ENCODE measurements at regions not wholly inside any gene's neighbourhood (a gene's known extent, or its start where the extent isn't known, plus 50 kb on each side); places are given as distances from the start of the nearest gene placed in this dataset.

DNA sequence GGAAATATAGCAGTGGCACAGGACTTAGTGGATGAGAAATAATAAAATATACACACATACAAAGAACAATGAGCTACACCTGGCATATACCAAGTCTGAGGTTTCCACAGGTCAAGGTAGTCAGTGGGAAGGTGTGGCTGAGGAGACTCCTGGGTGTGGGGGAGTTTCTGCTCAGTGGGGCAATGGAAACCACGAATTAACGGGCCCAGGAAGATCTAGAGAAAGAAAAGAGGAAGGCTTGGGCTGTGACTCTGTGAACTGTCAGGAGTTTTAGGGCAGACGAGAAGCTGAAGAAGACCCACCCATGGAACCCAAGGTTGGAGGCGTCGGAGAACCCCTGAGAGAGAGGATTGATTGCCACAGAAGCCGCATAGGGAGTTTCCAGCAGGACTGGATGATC lies 196.5 kb downstream of the HERPUD2 start:
- no peak for DNase-seq

DNA sequence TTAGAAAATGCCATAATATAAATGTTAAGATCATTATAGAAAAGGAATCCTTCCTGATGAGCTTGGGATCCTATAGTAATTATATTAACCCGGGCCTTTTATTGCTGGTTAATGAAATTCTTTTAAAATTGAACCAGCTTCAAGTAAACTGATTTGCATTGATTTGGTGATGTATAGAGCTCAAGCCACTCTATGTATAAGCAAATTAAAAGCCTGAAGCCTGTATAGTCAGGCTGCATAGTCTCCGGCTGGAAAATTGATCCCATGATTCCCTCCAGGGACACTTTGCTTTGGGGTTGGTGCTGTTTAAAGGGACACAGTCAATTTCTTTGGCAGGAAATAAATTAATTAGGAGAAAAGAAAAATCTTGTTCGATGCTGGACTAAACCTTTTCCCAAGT lies 199.1 kb downstream of the HERPUD2 start:
- DNase-seq: no peak

DNA sequence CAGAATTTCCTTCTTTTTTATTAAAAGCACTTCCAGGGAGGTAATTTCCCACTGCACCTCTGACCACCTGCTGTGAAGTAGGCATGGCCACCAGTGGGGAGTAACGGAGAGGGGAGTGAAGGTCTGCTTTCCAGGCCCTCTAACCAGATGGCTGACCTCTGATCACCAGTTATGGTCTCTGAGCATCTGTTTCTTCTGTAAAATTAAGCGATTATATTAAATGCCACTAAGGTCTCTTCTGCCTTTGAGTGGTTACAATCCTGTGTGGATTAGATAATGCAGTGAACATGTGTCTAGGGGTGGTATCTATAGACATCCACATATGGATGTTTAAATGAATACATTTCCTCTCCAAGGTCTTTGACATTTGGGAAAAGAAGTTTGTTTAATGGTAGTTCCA lies 199.6 kb downstream of the HERPUD2 start:
- DNase-seq: no peak

DNA sequence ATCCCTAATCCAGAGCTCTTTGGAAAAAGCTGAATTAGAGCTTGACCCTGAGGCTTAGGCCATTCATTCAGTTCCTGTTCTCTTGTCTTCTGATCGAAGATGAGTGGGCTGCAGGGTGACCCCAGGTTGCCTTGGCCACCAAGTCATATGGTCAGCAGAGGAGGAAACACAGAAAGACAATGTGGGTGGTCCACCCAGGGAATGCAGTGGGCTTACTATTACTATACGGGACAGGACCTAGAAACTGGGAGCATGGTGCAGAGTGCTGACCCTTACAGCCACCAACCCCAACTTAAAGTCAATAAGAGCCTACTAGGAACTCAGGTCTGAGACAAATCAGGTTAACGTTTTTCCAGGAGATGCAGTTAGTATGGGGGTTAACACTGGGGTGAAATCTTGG lies 200.5 kb downstream of the HERPUD2 start:
- no peak for DNase-seq

DNA sequence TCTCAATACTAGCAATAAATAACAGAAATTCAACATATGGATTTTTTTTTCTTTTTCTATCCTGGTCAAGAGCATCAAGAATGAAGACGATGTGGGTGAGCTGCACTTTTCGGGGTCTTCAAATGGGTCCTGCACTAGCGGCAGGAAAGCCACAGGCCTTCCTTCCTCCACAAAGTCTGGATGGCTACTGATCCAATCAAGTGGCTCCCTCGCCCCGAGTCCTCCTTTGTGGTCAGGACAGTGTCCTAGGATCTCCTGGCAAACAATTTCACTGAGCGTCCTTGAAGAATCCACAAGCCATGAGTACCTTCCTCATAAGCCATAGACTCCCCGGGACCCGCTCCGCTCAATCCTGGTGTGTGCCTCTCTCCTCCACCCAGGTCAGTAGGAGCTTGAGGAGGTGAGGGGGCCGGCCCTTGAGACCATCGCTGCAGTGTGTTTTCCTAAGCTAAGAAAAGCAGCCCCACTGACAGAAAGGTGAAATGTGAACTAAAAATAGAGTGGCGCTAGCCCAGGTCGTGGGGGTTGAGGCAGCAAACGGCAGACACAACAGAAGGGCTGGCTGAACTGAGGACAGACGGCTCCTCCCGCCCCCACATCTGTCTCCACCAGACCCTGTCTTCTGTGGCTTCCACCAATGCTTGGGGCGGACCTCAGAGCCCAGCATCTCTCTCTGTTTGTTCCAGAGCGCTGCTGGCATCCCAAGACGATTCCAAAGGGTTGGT lies 202.3 kb downstream of the HERPUD2 start:
- DNase-seq: peak; percentile 39

DNA sequence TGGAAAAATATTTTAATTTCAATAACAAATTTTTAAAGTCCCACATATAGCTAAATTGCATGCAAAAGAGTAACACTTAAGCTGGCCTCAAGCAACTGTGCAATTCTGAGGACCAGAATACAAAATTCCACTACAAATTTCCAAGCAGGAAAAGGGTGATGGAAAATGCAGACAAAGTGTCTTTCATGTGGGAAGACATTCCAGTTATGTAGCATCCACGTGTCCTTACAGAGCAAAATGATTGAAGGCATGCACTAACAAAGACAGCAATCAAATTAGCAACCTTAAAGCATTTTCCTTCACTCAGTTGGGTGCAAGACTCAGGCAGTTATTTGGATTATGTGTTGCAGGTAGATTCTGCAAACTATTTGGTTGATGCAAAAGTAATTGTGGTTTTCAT lies 203.7 kb downstream of the HERPUD2 start:
- DNase-seq: no peak

DNA sequence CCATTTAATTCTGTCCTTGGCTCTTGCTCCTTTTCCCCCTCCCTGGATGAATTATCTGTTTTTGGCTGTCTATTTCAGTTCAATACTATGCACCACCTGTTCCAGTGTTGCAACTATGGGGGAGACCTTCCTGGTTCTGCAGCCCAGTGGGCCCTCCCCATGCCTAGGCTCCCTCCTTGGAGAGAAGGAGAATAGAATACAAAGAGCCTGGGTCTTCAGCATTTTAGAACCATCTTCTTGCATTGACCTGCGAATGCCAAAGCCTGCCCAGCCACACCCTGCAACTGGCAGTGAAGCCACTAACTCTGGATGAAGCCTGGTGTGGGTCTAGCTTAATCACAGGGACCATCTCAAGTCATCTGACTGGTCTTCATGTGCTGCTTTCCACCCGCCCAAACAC lies 207.1 kb downstream of the HERPUD2 start:
- DNase-seq: no peak

DNA sequence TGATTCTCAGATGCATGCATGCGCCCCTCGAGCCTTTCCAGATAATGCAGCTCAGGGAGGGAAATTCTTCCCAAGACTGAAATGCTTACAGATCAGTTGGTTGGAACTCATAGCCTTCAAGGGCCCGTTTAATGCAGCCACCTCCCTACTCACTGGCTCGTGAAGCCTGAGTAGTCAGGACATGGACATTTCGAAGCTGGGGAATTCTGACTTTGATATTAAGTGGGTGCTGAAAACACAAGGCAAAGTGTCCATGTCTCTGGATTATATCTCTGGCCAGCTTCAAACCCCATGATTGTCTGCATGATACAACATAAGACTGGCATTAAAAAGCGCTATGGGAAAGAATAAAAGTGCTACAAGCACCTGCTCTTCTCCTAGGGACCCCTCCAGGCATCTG lies 207.5 kb downstream of the HERPUD2 start:
- no peak for DNase-seq

DNA sequence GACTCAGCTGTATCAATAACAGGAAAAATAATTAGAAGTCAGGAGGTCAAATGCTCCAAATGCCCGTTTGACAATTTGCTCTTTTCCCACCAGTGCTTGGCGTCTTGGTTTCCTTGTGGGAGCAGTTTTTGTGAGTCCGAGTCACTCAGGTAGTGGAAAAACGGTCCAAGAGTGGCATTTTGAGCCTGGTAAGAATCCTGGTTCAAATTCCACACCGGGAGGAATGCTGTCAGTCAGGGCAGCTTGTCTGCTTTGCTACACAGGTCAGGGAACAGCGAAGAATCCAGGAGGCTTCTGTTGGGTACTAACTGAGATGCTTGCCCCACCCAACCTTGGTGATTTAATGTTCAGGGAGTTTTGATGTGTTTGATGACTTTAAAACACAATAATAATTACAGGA lies 209.5 kb downstream of the HERPUD2 start:
- no peak for DNase-seq

DNA sequence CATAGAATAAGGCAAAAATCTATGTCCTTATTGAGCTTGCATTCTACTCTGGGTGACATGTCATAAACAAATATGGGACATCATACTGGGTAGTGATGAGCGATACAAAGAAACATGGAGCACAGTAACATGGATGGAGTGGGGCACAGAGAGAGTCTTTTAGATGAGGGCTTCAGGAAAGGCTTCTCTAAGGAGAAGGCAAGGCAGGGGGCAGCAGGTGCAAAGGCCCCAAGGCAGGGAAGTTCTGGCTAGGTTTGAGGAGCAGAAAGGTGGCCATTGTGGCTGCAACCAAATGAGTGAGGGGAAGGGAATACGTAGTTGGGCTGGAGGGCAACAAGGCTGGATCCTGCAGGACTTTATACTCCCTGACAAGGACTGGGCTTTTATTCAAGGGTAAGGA lies 211.4 kb downstream of the HERPUD2 start:
- DNase-seq: no peak

DNA sequence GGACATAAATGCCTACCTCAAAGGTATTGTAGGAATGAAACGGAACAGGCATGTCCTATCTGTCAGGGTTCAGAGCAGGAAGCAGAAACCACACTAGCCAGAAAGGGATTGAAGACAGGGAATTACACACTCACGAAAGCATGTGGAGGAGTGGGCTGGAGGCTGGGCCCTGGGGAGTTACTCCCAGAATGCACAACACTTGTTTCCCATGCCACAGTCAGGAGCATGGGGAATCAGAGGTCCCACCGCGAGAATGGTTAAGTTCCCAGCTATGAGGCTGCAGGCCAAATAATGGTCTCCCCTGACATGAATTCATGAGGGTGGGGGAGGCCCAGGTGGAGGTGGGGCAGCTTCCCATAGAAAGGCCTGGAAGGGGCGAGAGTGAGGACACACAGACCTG lies 212.7 kb downstream of the HERPUD2 start:
- DNase-seq: no peak

DNA sequence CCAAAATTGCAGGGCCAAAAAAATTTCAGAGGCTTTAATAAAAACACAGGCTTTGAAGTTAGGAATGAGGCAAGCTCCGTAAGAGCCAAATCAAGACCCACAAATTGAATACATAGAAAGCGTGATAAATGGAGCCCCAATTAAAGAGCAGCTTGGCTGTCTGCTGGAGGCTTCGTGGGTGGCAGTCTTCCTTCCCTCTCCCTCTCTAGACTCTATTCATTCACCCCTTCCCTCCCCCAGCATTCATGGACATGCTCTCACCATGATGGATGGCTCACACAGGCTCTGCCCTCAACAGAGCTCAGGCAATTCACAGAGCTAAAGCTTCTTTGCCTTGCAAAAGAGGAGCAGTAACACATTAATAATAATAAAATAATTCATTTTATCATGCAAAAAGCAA lies 214.1 kb downstream of the HERPUD2 start:
- DNase-seq: no peak

DNA sequence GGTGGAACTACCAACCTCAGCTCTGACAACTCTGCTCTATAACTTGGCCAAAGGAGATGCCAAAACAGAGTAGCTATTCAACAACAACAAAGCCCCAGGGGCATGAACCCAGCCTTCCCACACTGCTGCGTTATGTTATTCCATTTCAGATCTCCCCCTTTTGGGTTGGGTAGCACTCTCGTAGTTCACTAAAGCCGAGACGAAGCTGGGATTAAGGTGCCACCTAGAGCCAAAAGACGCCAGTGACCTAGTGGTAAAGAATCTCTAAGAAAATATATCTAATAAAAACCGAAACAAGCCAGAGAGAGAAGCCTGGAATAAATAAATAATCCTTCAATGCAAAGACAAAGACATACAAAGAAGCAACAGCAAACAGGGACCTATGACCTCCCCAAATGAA lies 217.3 kb downstream of the HERPUD2 start:
- no peak for DNase-seq

DNA sequence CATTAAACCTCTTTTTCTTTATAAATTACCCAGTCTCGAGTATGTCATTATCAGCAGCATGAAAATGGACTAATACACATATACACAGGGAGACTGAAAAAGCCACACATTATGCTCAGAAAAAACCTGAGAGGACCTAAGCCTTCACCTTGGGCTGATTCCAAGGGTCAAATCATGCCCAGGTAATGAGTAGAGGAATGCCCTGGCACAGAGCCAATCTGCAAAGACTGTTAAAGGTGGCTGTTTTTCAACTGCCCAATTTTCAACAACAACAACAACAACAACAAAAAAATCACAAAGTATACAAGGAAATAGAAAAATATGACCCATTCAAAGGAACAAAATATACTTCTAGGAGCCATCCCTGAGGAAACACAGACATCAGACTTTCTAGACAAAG lies 220.2 kb upstream of the TBX20 start:
- DNase-seq: no peak

DNA sequence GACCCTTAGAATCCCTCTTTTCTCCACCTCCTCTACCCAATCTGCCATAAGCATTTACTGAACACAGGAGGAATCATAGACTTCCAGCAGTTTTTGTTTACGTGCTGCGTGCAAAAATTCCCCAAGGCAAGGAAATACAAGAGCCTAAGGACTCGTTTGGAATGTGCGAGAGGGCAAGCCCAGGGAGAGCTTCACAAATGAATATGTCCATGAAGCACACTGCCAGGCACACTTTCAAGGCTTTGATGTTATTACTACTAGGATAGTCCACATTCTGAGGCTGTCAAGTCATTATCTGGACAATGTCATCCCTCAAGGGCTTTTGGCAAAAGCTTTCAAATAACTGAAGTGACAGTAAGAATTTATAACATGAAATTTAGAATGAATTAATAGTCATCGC lies 214.7 kb upstream of the TBX20 start:
- DNase-seq: no peak

DNA sequence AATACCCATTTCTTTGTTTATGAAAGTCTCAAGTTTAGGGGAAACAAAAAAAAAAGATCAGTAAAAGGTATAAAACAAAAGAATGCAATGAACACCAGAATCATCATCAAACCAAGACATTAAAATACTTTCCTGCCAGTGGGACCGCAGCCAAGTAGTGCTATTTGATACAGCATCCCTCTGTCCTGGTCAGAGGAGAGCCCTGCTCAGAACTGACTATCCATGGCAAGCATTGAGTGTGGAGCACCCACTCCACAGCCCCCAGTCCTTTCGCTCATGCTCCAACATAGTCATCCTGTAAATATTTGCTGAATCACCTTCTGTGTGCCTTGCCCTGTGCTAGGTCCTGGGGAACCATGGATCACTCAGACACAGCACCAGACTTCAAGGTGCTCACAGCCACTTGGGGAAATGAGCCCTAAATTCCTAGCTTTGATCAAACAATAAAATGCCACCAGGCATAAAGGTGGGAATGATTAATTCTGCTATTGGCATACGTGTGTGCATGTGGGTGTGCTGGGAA lies 213.6 kb upstream of the TBX20 start:
- peak; percentile 29 for DNase-seq

DNA sequence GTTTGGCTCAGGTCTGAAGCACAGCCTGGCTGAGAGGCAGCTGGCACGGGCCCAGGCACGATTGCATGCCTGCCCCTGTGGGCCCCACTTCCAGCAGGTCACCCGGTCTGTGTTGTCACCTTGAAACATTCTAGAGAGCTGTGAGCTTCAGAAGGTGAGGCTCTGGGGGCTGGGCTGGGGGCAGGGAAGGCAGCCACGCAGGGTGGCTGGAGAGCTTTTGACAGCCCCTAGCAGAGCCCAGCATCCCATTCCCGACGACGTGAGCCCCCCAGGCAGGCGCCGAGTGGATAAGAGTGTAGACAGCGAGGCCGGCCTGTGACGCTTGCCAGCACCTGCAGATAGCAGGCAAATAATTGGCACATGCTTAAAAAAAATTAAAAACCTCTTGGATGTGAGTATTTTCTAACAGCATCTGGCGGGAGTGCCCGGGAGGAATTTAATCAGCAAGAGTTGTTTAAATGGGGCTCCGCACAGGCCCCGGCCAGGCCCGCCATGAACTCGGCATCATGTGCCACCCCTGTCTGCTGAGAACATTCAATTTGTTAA lies 212.0 kb upstream of the TBX20 start:
- peak; percentile 93 for DNase-seq

DNA sequence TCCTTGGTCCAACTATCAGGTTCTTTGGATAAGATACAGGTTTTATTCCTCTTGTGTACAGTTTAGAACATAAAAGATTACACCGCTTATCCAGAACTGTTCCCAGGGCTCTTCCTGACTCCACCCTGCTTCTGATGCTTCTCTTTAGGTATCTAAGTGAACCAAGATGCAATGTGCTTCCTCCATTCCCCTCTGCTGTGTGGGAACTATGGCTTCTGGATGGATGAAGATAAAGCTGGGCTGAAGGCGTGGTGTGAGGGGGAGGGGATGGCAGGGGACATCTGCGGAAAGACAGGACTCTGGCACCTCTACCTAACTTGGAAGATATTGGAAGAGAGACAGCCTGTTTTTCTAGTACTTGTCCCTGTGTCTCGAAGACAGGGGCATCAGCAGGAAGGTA lies 209.9 kb upstream of the TBX20 start:
- DNase-seq: no peak

DNA sequence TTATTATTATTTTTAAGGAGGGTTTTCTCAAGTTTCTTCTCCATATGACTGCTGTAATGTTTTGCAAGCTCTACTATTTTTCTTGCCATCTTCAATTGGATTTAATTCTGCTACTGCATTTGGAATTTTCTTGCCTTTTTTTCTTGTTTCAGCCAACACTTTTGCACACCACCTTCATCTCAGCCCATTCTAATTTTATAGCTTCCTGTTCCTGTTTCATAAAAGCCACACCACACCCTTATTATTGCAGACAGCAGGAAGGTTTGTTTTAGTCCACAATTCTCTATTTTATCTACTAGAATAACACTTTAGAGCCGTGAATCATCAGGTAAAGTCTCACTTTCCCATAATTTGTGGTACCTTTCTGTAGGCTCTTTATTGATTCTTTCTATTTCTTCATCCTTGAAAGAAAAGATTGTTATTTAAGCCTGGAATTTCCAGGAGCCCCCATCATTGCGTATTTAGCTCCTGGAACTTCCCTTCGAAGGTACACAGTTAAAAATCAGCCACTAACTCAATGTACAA lies 209.3 kb upstream of the TBX20 start:
- DNase-seq: no peak

DNA sequence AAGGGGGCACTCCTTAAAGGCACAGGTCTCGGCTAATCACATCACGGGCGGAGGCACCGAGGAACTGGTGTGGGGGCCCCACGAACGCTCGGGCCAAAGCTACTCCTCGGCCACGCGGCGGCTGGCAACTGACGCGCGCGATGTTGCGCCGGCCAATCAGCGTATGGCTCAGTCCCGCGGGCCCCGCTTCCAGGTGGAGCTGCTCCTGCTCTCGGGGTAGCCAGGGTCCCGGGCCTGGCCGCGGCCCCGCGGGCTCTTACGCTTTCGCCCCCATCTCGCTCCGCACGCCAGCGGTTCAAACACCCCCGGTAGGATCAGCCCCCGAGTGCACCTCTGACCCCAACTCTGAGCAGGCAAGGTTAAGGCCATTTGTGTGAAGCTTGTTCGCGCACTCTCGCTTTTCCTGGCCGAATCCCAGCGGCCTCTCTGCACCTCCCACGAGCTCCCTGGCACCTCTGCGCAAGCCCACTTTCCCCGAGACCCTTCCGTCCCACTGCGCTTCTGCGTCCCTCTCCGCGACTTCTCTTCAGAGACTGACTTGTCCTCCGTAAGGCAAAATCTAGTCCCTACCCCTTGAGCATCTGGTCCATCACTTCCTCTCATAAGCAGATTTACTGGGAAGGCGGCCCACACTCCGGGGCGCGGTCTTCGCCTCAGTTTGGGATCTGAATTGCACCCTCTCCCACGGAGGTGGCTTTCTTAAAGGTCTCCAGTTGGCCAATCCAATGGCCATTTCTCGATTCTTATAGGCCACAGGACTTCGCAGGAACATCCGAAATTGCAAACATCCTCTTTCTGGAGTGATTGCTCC lies 200.9 kb upstream of the TBX20 start:
- no peak for DNase-seq

DNA sequence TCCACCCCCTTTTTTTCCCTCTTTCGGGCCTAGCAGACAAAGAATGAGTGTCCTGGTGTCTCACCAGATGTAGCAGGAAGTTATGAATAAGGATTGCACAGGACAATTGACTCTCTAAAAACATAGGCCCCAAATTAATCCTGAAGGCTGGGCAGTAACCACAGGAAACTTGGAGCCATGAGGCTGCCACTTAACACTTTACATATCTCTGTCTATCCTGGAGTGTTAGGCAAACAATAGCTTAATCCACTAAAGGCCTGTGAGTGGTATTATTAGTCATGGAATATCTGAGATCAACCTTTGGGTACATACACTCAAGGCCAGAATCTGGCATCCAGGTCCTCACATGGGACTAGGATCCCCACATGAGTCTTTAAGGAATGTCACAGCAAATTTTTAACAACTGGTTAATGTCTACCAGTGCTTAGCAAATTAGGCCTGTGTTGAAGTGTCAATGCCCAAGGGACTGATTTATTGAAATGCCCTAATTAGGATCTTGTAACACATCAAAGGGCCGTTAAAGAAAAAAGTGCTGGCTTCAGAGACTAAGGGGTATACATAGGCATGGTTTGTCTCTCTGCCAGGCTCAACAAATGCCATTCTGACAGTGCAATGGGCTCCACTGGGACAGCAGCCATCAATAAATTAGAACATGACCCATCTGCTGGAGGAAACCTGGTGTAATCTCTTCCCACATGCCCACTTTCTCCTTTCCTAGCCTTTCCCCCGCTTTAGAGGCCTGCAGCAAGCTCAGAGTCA lies 196.7 kb upstream of the TBX20 start:
- peak; percentile 50 for DNase-seq

DNA sequence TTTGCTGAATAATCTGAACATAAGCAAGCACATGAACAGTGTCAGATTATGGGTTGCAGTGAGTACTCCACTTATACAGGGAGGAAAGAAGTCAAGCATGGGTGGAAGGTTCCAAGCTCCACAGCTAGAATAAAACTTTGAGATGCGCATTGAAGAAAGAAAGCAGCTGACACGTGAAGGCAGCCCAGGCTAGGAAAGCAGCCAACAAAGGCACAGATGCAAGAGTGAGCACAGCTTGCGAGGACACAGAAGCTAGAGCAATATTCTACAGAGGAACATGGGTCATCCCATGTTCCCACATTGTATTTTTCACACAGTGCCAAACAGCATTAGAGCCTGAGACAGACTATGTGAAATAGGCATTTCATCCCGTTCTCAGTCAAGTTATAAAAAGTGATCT lies 194.6 kb upstream of the TBX20 start:
- no peak for DNase-seq

DNA sequence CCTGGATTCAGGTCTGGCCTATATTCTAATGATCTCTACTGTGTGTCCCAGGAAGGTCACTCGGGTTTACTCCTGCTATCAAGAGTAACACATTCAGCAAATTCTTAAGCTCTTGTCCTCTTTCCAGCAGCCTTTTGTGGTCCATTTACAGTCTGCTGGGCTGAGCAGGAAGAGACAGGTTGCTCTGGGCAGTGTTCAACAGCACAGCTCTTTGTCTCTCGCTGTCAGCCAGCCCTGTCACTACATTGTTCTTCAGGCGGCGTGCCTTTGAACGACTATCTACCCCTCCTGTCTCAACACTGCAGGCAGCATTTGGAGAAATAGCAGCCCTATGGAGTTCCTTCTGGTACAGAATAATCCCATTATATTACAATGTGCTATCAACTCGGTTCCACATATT lies 192.2 kb upstream of the TBX20 start:
- no peak for DNase-seq
